ENCODE measurements at regions not wholly inside any gene's neighbourhood (a gene's known extent, or its start where the extent isn't known, plus 50 kb on each side); places are given as distances from the start of the nearest gene placed in this dataset.

GRCh38 chr6:84399003-84399402 lies 171.6 kb upstream of the CEP162 start:
- TF ChIP-seq ZBTB7A (IDR thresholded peaks at IDR 0.05; ENCODE audit: low read depth) (no peak), EP300 (IDR thresholded peaks at IDR 0.05; ENCODE audit: borderline replicate concordance) (no peak), TCF12 (IDR thresholded peaks at IDR 0.05; ENCODE audit: low read depth) (no peak), TEAD4 (IDR thresholded peaks at IDR 0.05) (no peak), CREB1 (IDR thresholded peaks at IDR 0.05; ENCODE audit: low read depth) (no peak), MAX (IDR thresholded peaks at IDR 0.05) (no peak), RAD21 (IDR thresholded peaks at IDR 0.05; ENCODE audit: low read depth) (no peak), TAF1 (IDR thresholded peaks at IDR 0.05; ENCODE audit: low read depth) (no peak)

DNA sequence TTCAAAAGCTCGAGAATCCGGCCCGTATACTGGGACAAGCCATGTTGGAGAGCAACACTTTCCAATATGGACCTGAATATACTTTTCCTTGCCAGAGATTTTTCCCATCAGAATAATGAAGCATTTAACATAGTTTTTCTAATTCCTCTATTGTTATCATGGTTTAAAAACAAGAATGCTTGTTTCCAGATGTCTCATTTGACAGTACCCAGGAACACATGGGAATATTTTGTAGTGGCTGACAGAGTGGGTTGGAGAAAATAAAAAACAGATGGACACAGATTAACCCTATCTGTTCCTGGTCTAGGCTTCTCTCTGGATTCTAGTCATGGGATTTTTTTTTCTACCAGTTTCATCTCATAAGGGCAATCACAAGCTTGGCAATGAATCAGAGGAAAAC lies 164.8 kb upstream of the CEP162 start:
- TF ChIP-seq EGR1 (IDR thresholded peaks at IDR 0.05) (no peak), FOXM1 (IDR thresholded peaks at IDR 0.05; ENCODE audit: borderline replicate concordance, low read depth) (no peak), CEBPB (IDR thresholded peaks at IDR 0.05) (no peak), USF1 (IDR thresholded peaks at IDR 0.05) (no peak), NFIC (IDR thresholded peaks at IDR 0.05) (no peak), TCF12 (IDR thresholded peaks at IDR 0.05; ENCODE audit: low read depth) (no peak), YY1 (IDR thresholded peaks at IDR 0.05; ENCODE audit: low read depth) (no peak), TEAD4 (IDR thresholded peaks at IDR 0.05) (no peak), EP300 (IDR thresholded peaks at IDR 0.05; ENCODE audit: borderline replicate concordance) (no peak), CREB1 (IDR thresholded peaks at IDR 0.05; ENCODE audit: low read depth) (no peak), MAX (IDR thresholded peaks at IDR 0.05) (no peak), RAD21 (IDR thresholded peaks at IDR 0.05; ENCODE audit: low read depth) (no peak), TAF1 (IDR thresholded peaks at IDR 0.05; ENCODE audit: low read depth) (no peak), ZBTB7A (IDR thresholded peaks at IDR 0.05; ENCODE audit: low read depth) (no peak)
- TF ChIP-seq, protein P1, sequence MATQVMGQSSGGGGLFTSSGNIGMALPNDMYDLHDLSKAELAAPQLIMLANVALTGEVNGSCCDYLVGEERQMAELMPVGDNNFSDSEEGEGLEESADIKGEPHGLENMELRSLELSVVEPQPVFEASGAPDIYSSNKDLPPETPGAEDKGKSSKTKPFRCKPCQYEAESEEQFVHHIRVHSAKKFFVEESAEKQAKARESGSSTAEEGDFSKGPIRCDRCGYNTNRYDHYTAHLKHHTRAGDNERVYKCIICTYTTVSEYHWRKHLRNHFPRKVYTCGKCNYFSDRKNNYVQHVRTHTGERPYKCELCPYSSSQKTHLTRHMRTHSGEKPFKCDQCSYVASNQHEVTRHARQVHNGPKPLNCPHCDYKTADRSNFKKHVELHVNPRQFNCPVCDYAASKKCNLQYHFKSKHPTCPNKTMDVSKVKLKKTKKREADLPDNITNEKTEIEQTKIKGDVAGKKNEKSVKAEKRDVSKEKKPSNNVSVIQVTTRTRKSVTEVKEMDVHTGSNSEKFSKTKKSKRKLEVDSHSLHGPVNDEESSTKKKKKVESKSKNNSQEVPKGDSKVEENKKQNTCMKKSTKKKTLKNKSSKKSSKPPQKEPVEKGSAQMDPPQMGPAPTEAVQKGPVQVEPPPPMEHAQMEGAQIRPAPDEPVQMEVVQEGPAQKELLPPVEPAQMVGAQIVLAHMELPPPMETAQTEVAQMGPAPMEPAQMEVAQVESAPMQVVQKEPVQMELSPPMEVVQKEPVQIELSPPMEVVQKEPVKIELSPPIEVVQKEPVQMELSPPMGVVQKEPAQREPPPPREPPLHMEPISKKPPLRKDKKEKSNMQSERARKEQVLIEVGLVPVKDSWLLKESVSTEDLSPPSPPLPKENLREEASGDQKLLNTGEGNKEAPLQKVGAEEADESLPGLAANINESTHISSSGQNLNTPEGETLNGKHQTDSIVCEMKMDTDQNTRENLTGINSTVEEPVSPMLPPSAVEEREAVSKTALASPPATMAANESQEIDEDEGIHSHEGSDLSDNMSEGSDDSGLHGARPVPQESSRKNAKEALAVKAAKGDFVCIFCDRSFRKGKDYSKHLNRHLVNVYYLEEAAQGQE (IDR thresholded peaks at IDR 0.05; ENCODE audit: low read depth) = no peak

DNA sequence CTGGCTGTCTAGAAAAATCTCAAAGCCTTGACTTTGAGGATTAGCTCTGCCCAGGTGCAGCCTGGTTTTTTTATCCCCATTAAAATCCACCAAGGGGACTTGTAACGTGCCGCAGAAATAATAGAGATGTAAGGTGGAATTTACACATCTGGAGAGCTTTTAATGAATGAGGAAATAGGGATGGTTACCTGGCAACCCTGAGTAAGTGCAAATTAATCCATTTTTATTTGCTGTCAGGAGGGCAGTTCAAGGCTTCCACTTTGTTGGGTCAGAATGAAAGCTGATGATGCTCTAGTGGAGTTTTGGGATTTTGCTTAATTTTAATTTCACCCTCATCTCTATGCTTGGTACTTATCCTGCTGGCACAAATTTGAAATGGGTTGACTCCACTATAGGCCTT lies 163.4 kb upstream of the CEP162 start:
- TF ChIP-seq TEAD4 (IDR thresholded peaks at IDR 0.05) = no peak
- no peak for TF ChIP-seq ZBTB7A (IDR thresholded peaks at IDR 0.05; ENCODE audit: low read depth)
- TF ChIP-seq EGR1 (IDR thresholded peaks at IDR 0.05) = no peak
- no peak for TF ChIP-seq EP300 (IDR thresholded peaks at IDR 0.05; ENCODE audit: borderline replicate concordance)
- no peak for TF ChIP-seq RAD21 (IDR thresholded peaks at IDR 0.05; ENCODE audit: low read depth)
- no peak for TF ChIP-seq CREB1 (IDR thresholded peaks at IDR 0.05; ENCODE audit: low read depth)
- TF ChIP-seq, protein P1 (IDR thresholded peaks at IDR 0.05; ENCODE audit: low read depth) = no peak
- no peak for TF ChIP-seq USF1 (IDR thresholded peaks at IDR 0.05)
- no peak for TF ChIP-seq NFIC (IDR thresholded peaks at IDR 0.05)
- TF ChIP-seq TAF1 (IDR thresholded peaks at IDR 0.05; ENCODE audit: low read depth) = no peak
- no peak for TF ChIP-seq FOXM1 (IDR thresholded peaks at IDR 0.05; ENCODE audit: borderline replicate concordance, low read depth)

- no peak for TF ChIP-seq RAD21 (IDR thresholded peaks at IDR 0.05; ENCODE audit: low read depth)
- no peak for TF ChIP-seq CREB1 (IDR thresholded peaks at IDR 0.05; ENCODE audit: low read depth)
- TF ChIP-seq NFIC (IDR thresholded peaks at IDR 0.05) = no peak
- TF ChIP-seq YY1 (IDR thresholded peaks at IDR 0.05; ENCODE audit: low read depth) = no peak
- no peak for TF ChIP-seq MAX (IDR thresholded peaks at IDR 0.05)
- TF ChIP-seq, protein P1 (IDR thresholded peaks at IDR 0.05; ENCODE audit: low read depth) = no peak
- no peak for TF ChIP-seq CEBPB (IDR thresholded peaks at IDR 0.05)
- no peak for TF ChIP-seq USF1 (IDR thresholded peaks at IDR 0.05)
- no peak for TF ChIP-seq ZBTB7A (IDR thresholded peaks at IDR 0.05; ENCODE audit: low read depth)
- no peak for TF ChIP-seq EP300 (IDR thresholded peaks at IDR 0.05; ENCODE audit: borderline replicate concordance)
- TF ChIP-seq EGR1 (IDR thresholded peaks at IDR 0.05) = no peak
- TF ChIP-seq TCF12 (IDR thresholded peaks at IDR 0.05; ENCODE audit: low read depth) = no peak
Observed at GRCh38 chr6:84390334-84390733, 162.9 kb upstream of the CEP162 start.
